GM19395 (cell line): ENCODE measurements at regions not wholly inside any gene's neighbourhood (a gene's known extent, or its start where the extent isn't known, plus 50 kb on each side); places are given as distances from the start of the nearest gene placed in this dataset.

ENCODE experiments used
- ATAC-seq: cut with Tn5 transposase; IDR thresholded peaks from one replicate; pipeline ENCODE4 v1.9.1; 2021; ENCODE audit warnings: mild to moderate bottlenecking, moderate library complexity; ENCODE audit not compliant: unreplicated experiment

DNA sequence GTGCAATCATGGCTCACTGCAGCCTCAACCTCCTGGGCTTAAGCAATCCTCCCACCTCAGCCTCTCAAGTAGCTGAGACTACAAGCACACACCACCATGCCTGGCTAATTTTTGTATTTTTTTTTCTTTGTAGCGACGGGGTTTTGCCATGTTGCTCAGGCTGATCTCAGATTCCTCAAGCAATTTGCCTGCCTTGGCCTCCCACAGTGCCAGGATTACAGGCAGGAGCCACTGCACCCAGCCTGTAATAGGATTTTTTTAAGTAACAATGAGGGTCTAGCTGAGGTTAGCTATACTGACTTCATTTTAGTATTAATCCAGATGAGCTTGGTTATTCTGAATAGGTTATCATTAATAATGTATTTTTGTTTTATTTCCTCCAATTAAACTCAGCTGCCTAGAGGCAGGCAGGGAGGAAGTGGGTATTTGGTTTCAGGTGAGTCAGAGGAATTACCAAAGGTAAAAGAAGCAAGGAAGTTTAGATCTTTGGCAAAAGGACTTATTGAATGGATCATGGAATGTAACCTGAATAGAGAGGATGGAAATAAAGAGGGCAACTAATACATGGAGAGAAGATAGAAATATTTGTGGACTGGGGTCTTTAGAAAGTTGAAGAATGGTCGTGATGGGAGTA, 1023.3 kb upstream of the TENM3 start:
- ATAC-seq = no peak

- ATAC-seq = no peak
Measured at GRCh38 chr4:181224852-181225251, 1018.4 kb upstream of the TENM3 start.

GRCh38 chr4:181225616-181226261, 1017.5 kb upstream of the TENM3 start:
- no peak for ATAC-seq

GRCh38 chr4:181234951-181235680, 1008.1 kb upstream of the TENM3 start:
- ATAC-seq = no peak

DNA sequence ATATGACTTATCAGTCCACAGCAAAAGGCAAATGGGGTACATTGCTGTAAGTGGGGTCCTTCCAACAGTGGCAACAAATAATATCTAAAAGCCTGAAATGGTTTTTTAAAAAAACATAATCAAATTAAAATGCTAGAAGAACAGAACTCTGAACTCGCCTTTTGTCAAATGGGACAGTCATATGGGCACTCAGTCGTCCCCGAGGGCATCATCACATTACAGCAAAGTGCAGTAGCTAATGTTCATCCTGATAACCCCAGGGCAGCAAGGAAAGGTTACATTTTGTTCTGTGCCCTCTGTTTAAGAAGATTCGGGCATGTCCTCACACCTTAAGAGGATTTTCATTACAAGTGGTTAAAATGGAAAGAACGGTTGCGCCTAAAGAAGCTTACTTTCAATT, 997.9 kb upstream of the TENM3 start:
- no peak for ATAC-seq

DNA sequence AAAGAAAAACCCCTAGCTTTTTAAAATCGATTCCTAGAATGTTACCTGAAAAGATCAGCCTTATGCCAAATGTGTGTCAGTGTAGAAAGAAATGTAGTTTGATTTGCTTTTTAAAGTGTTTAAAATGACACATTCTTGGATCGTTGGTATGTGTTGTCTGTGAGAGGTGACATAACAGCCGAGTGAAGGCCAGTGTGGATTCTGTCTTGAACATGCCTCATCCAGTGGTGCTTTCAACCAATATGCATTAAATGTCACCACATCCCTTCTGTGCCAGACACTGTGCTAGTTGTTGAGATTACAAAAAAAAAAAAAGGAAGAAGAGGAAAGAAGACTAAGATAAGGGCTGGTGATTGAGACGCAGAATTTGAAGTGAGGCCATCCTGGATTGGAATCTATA, 994.2 kb upstream of the TENM3 start:
- no peak for ATAC-seq

DNA sequence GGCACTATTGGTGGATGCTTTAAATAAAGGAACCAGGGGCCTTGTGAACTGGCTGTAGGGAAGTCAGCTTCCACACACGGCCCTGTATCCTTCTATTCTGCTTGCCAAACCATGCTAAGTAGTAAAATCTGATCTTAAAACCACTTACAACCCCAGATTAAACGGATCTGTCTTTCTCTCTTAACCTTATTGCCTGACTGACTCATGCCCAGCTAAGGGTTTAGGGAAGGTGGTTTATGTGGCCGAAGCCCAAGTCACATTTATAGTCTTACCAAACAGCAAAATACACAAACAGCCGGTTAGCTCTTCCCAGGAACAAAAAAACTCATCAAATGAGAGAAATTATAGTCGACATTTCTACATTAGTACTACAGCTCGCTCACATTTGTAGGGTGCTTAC, 988.4 kb upstream of the TENM3 start:
- ATAC-seq = no peak

DNA sequence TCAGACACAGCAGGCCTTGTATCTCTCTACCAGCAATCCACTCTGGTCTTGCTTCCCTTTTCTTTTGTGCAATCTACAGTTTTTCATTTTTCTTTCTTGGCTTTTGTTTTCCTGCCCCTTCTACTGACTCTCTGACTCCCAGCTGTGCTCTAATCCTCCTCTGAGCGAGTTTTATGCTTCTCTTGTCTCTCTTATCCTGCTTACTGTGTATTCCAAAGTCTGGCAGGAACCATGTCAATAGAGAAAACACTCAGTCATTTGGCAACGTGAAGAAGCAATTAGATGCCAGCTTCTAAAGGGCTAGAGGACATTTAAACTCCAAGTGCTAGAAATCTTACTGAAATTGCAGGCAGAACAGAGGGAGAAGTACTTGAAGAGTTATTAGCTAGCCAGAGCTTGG, 984.6 kb upstream of the TENM3 start:
- ATAC-seq = no peak

- ATAC-seq = no peak
Measured at GRCh38 chr4:181259081-181259709, 984.0 kb upstream of the TENM3 start.

DNA sequence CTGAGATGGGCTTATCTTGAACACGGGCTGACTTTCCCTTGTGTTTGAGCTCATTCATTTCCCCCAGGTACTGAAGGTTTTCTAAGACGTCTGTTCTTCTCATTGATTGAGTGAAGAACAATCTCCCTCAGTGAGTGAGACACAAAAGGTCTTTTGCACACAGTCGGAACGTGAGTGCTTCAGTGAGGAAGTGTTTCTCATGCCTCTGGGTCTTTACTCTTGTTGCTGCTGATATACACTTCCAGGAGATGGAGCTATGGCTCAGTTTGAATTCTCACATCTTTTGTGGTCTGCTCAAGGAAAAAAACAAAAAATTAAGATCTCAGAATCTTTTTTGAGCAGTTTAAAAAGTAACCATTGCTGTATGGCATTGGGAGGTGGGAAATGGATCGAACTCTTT, 981.9 kb upstream of the TENM3 start:
- ATAC-seq = no peak

DNA sequence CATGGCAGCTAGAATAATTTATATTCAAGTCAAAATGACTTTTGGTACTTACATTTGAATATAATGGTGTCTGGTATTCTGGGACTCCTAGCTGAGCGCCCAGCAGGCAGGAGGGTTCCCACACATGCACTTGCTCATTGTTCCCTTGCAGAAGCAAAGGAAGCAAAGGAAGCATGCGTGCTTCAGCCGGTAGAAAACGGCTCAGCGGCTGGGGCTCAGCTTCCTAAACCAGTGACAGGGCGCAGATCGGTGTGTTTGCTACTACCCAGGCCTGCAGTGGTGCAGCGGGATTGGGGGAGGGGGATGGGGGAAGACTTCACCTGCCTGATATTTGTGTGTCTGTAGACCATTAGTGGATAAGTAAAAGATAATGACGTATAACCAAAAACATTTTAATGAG, 978.3 kb upstream of the TENM3 start:
- ATAC-seq = no peak

- no peak for ATAC-seq
Measured at GRCh38 chr4:181265370-181265769, 977.8 kb upstream of the TENM3 start.

- no peak for ATAC-seq
Measured at GRCh38 chr4:181271116-181271640, 972.0 kb upstream of the TENM3 start.

DNA sequence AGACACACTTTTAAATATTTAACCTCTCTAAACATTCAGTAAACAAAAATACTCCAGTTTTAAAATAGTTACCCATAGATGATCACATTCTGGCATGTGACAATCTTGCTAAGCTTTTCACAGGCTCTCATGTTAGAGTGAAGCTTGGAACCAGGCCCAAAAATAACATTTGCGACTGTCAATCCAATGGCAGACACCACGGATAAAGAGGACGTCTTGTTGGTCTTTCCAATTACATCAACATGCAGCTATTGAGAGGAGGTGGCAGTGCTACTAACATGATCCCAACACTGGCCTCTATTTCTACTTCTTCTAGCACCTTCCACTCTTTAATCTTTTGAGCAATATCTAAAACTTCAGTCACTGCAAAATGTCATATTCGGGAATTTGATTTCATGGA, 970.8 kb upstream of the TENM3 start:
- ATAC-seq = no peak

DNA sequence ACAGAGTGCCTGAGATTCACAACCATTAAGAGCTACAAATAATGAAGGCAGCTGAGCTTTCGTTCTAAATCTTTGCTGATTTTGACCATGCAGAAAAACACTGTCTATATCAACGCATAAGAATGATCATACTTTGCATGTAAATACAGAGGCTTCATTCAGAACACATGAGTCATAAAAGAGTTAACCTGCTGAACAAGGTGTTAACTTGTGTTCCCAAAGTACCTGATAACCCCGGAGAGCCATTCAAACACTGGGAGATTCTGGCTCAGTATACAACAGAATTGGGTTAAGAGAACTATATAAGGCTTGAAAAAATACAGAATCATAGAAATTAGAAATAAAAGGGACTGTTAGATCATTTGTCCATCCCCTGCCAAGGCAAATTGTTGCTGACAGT, 964.3 kb upstream of the TENM3 start:
- no peak for ATAC-seq

GRCh38 chr4:181281451-181281850, 961.8 kb upstream of the TENM3 start:
- no peak for ATAC-seq

DNA sequence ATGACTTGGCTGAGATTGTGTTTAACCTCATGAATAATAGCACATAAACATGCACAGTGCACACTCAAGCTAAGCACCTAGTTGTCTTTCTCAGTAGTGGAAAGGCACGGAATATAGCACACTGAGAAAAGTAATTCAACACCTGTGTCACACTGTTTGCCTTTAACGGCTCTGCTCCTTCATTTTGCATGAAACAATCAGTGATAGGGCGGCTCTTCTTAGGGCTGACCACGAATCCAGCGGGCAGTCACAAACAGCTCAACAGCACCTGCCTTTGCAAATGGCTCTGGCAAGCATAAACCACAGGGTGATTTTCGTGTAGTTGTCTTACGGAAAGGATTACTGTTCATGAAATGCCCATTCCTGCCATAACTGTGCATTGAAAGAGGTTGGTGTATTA, 954.0 kb upstream of the TENM3 start:
- no peak for ATAC-seq

GRCh38 chr4:181291615-181292014, 951.6 kb upstream of the TENM3 start:
- ATAC-seq = no peak

DNA sequence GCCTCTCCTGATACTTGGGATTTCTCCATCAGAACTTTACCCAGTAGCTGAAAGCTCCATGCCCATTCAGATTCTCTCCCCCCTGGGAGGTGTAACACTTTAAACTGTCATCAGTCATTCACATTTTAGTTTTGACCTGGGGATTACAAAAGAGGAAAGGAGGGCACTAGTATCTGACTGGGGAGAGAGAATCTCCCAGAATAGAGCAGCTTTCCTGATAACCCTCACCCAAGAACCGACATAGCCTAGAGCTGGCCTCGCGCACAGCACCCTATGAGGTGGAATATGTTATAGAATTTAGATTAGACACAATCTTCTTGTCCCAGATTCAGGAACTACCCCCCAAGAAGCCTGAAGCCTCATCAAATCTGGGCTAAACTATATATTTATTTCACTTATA, 950.2 kb upstream of the TENM3 start:
- ATAC-seq = no peak

DNA sequence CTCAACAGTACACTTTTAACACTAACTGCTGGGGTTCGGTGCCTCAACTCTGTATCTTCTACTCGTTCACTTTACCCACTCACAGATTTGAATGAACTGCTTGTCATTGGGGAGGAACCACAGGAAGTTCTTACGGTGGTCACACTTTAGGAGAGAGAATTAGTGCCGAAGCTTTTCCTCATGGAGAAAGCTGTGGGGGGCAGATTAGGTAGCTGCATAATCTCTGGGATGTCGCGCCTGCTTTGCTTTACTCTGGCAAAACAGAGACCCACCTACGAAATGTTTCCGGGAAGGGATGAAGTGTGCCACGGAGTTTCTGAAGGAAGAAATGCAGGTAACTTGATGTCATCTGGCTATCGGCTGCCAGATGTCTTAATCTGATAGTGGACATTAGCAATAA, 949.7 kb upstream of the TENM3 start:
- no peak for ATAC-seq

GRCh38 chr4:181294421-181294820, 948.8 kb upstream of the TENM3 start:
- ATAC-seq = no peak
